Inferior parietal cortex (tissue), 1 donor: ENCODE measurements at regions not wholly inside any gene's neighbourhood (a gene's known extent, or its start where the extent isn't known, plus 50 kb on each side); places are given as distances from the start of the nearest gene placed in this dataset.

ENCODE experiments used
- DNase-seq: peaks from one replicate; pipeline ENCODE4 v3.0.0-alpha.2; 2016; ENCODE audit errors: extremely low spot score

GRCh38 chr17:77379065-77379428 is 238.3 kb downstream of the SEC14L1 start:
- no peak for DNase-seq

- no peak for DNase-seq
Observed at GRCh38 chr17:77379832-77380231, 239.1 kb downstream of the SEC14L1 start.

GRCh38 chr17:77380395-77381184 is 239.8 kb downstream of the SEC14L1 start:
- DNase-seq: no peak

- no peak for DNase-seq
Observed at GRCh38 chr17:77381185-77381700, 240.5 kb downstream of the SEC14L1 start.

- no peak for DNase-seq
Observed at GRCh38 chr17:77381731-77382130, 241.0 kb downstream of the SEC14L1 start.

- no peak for DNase-seq
Observed at GRCh38 chr17:77382356-77382911, 241.7 kb downstream of the SEC14L1 start.

- no peak for DNase-seq
Observed at GRCh38 chr17:77382966-77383612, 242.3 kb downstream of the SEC14L1 start.

GRCh38 chr17:77383613-77384608 is 243.1 kb downstream of the SEC14L1 start:
- no peak for DNase-seq

- no peak for DNase-seq
Observed at GRCh38 chr17:77385750-77386501, 245.2 kb downstream of the SEC14L1 start.

GRCh38 chr17:77386502-77387192 is 245.9 kb downstream of the SEC14L1 start:
- DNase-seq: no peak

- no peak for DNase-seq
Observed at GRCh38 chr17:77387891-77388290, 247.1 kb downstream of the SEC14L1 start.

GRCh38 chr17:77388384-77389306 is 247.9 kb downstream of the SEC14L1 start:
- DNase-seq: no peak

- no peak for DNase-seq
Observed at GRCh38 chr17:77390870-77391269, 250.1 kb downstream of the SEC14L1 start.

- DNase-seq: no peak
Observed at GRCh38 chr17:77391668-77392375, 251.1 kb downstream of the SEC14L1 start.

- no peak for DNase-seq
Observed at GRCh38 chr17:77392376-77393273, 251.9 kb downstream of the SEC14L1 start.

- no peak for DNase-seq
Observed at GRCh38 chr17:77393274-77393600, 252.5 kb downstream of the SEC14L1 start.

GRCh38 chr17:77393867-77394539 is 253.2 kb downstream of the SEC14L1 start:
- no peak for DNase-seq
